Heart left ventricle (tissue), 16 donors: ENCODE measurements at regions not wholly inside any gene's neighbourhood (a gene's known extent, or its start where the extent isn't known, plus 50 kb on each side); places are given as distances from the start of the nearest gene placed in this dataset.

Experiments used
- ATAC-seq, 4 donors: fragments of 200-7000 bp; cut with Tn5 transposase; one replicate each; pipeline ENCODE4 v1.9.1; 2020 to 2022; ENCODE audit warnings: moderate library complexity in 4 of 4, mild to moderate bottlenecking in 3 of 4, moderate number of reproducible peaks in 1 of 4
- DNase-seq, 5 donors: peaks; one replicate each; pipeline ENCODE4 v3.0.0-alpha.2; 2020
- H3K27ac ChIP-seq, 12 donors: fragments of 200-600 bp; sonication (generic) in 4 of 12; one replicate each; pipeline versions ENCODE4 v1.5.0 to v1.8.0; 2016 to 2022; ENCODE audit warnings: mild to moderate bottlenecking in 2 of 12
- H3K27me3 ChIP-seq, 9 donors: fragments of 200-600 bp; sonication (generic) in 2 of 9; one replicate each; pipeline versions ENCODE4 v1.5.1 to v1.8.0; 2016 to 2022; ENCODE audit warnings: mild to moderate bottlenecking in 3 of 9
- H3K36me3 ChIP-seq, 9 donors: fragments of 200-600 bp; sonication (generic) in 2 of 9; one replicate each; pipeline versions ENCODE4 v1.5.0 to v1.8.0; 2018 to 2022; ENCODE audit warnings: mild to moderate bottlenecking in 2 of 9
- H3K4me1 ChIP-seq, 12 donors: fragments of 200-600 bp; sonication (generic) in 4 of 12; one replicate each; pipeline versions ENCODE4 v1.5.0 to v1.8.0; 2016 to 2022; ENCODE audit warnings: mild to moderate bottlenecking in 3 of 12
- H3K4me3 ChIP-seq, 12 donors: fragments of 200-600 bp; sonication (generic) in 4 of 12; one replicate each; pipeline versions ENCODE4 v1.5.0 to v1.8.0; 2017 to 2022; ENCODE audit warnings: mild to moderate bottlenecking in 9 of 12, moderate library complexity in 4 of 12
- H3K9me3 ChIP-seq, 12 donors: fragments of 200-600 bp; sonication (generic) in 4 of 12; one replicate each; pipeline versions ENCODE4 v1.5.0 to v1.8.0; 2016 to 2022; ENCODE audit warnings: mild to moderate bottlenecking in 1 of 12
- CTCF ChIP-seq, 12 donors: fragments of 200-600 bp; sonication (generic) in 4 of 12; IDR thresholded peaks; one replicate each; pipeline versions ENCODE4 v1.5.0 to v1.8.0; 2018 to 2022; ENCODE audit warnings: antibody characterized with exemption in 12 of 12, mild to moderate bottlenecking in 5 of 12
- POLR2A ChIP-seq, 2 donors: fragments of 450-650 bp; IDR thresholded peaks; one replicate each; pipeline ENCODE4 v1.6.1; 2017; ENCODE audit warnings: antibody characterized with exemption in 2 of 2, mild to moderate bottlenecking in 2 of 2, moderate library complexity in 2 of 2
- WGBS, 4 donors: extraction: QIAGEN DNeasy Blood & Tissue Kit in 2 of 4; methylation state at CpG; one replicate each; pipeline versions ENCODE4 v1.1.5 to v1.1.7; 2013 to 2018; 5-methylcytosine and 5-hydroxymethylcytosine counted together
- intact Hi-C, 10 donors: fragments of 100-400 bp; cut with DNase I; formaldehyde crosslinking; loops; one replicate each; pipeline versions ENCODE4 v1.11.1 to v1.14.2; 2022
- donor health status: ischemic (EF 13 %, LVEDD 7.1; RV severe dilation, severe dysfunction).
- donor health status: healthy with polysubstance abuse.
- donor health status: DM: no; HTN: yes; CAD: no.
- donor health status: DM: no; HTN: no; CAD: no.
- donor health status: ischemic (EF 25% LVEDD 6.9; RV normal size, moderate dysfunction).
- donor health status: ischemic (EF 25% LVEDD 5.7; RV mildly dilated, moderate dysfunction).
- donor health status: healthy.
- donor health status: DM: yes; HTN: yes; CAD: no.
- donor health status: ischemic (EF 35%, LVEDD 5.7; RV mildly dilated, moderate dysfunction).
- donor health status: nonischemic (EF 11% LVEDD 7.7; RV severe dilation, severe dysfunction).
- donor health status: DM: yes; HTN: yes; CAD: no.
- donor health status: PGD.
- donor health status: ischemic (EF 29% LVEDD 5.4; RV normal size, mild dysfunction).
- donor health status: nonischemic (EF 23%, LVEDD 6.1; RV moderate dilation, normal function).

- Histone ChIP-seq H3K27ac (no peak overlapping the region), H3K4me3 (no peak overlapping the region), H3K4me1 (peaks cover 0 to 4% (median 0%) of the 10 kb centered on the region in 12 donors), H3K36me3 (no peaks in the 10 kb centered on the region), H3K9me3 (peaks cover 0 to 8% (median 0%) of the 10 kb centered on the region in 12 donors), H3K27me3 (no peaks in the 10 kb centered on the region)
- TF ChIP-seq CTCF (IDR thresholded peaks at IDR 0.05): no peak
- no peak for TF ChIP-seq POLR2A (IDR thresholded peaks at IDR 0.05)
- intact Hi-C loops: no loop called here
- ATAC-seq (peak in 1 of 4 donors; percentile 54), DNase-seq (no peak)
- WGBS, 4 donors: 56 to 62% (median 60%) methylated on average over 14 of the region's 14 CpGs
These were observed 517.0 kb downstream of the CCDC171 start for GRCh38 chr9:16069671-16070454.

GRCh38 chr9:16070455-16071145 is 517.8 kb downstream of the CCDC171 start:
- intact Hi-C loops: no loop called here
- WGBS, 4 donors: 82 to 92% (median 82%) methylated on average over 8 of the region's 8 CpGs
- no peak for ATAC-seq

DNA sequence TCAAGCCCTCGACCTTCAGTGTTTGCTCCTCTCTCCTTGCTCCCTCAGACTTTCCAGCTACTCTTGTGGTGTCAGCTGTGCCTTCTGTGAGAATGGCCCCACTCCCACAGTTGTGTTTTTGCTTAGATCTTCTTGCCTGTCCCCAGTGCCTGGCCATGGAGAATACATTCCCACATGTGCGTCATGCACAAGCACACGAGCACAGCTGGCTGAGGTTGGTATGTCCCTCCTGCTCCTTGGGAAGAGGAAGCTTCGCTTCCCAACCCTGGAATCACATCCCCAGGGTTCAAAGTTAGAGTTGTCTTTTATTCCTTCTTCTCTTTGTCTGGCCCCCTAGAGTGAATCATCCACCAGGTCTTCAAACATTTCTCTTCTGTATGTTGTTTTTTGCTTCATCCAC is 518.6 kb downstream of the CCDC171 start:
- intact Hi-C loops: no loop called here
- no peak overlapping the region for H3K4me3 ChIP-seq
- no peak for ATAC-seq

More at GRCh38 chr9:16070455-16071145, 517.8 kb downstream of the CCDC171 start:
- TF ChIP-seq CTCF (IDR thresholded peaks at IDR 0.05) (no peak), POLR2A (IDR thresholded peaks at IDR 0.05) (no peak)
- no peaks in the 10 kb centered on the region for H3K36me3 ChIP-seq
- no peak overlapping the region for H3K4me3 ChIP-seq
- peaks cover 0 to 8% (median 0%) of the 10 kb centered on the region in 12 donors for H3K9me3 ChIP-seq
- DNase-seq: no peak
- H3K4me1 ChIP-seq: peaks cover 0 to 6% (median 0%) of the 10 kb centered on the region in 12 donors
- H3K27ac ChIP-seq: no peak overlapping the region
- H3K27me3 ChIP-seq: no peaks in the 10 kb centered on the region

More for the DNA sequence above, 518.6 kb downstream of the CCDC171 start:
- Histone ChIP-seq H3K4me1 (peaks cover 0 to 6% (median 0%) of the 10 kb centered on the region in 12 donors), H3K9me3 (peaks cover 0 to 8% (median 0%) of the 10 kb centered on the region in 12 donors), H3K27me3 (no peaks in the 10 kb centered on the region), H3K27ac (no peak overlapping the region), H3K36me3 (no peaks in the 10 kb centered on the region)
- no peak for TF ChIP-seq POLR2A (IDR thresholded peaks at IDR 0.05)
- no peak for TF ChIP-seq CTCF (IDR thresholded peaks at IDR 0.05)
- WGBS, 4 donors: 78 to 79% (median 79%) methylated on average over 4 of the region's 4 CpGs
- no peak for DNase-seq
